ENCODE measurements at regions not wholly inside any gene's neighbourhood (a gene's known extent, or its start where the extent isn't known, plus 50 kb on each side); places are given as distances from the start of the nearest gene placed in this dataset.
"Not testable (repeated sequence)": the region's sequence is repeated elsewhere in the genome, so short reads cannot be mapped to it uniquely, and the experiment has no call there.

DNA sequence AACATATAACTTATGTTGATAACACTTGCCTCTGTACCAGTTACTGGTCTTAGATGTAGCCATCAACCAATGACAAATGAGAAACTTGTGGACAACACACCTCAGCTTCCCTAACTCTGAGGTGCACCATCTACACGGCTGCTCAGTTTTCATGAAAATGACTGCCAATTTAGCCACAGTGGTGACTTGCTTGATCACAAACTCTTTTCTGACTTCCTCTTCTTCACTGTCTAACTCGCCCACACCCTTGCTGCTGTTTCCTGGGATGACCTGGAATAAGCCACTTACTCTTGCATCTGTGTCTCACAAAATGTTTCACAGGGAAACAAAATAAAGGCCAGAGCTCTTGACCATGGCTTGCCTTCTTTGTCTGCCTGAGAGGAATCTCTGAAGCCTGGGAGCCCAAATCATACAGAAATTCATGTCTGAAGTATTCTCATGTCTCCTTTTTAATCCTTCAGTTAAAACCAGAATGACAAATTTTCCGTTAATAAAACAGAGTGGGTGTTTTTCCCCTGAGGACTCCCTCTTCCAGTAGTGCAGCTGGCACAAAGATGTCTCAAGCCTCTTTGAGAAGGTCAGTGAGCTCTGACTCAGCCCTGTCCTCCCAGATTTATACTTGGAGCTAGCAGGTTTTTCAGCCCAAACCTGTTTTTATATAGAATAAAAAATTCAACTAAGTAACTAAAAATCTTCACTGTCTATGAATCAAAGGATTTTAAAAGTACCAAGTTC is 126.5 kb upstream of the PAM start:
- no peaks in the 10 kb centered on the region for H3K36me3 ChIP-seq
- no peak overlapping the region for H3K27ac ChIP-seq
- ATAC-seq: no peak
- 70 to 74% methylated on average over 3 of the region's 3 CpGs for WGBS, 2 donors
- intact Hi-C loops (cut with DNase I): no loop called here
- DNase-seq: no peak
- no peaks in the 10 kb centered on the region for H3K27me3 ChIP-seq
- TF ChIP-seq, protein P1, sequence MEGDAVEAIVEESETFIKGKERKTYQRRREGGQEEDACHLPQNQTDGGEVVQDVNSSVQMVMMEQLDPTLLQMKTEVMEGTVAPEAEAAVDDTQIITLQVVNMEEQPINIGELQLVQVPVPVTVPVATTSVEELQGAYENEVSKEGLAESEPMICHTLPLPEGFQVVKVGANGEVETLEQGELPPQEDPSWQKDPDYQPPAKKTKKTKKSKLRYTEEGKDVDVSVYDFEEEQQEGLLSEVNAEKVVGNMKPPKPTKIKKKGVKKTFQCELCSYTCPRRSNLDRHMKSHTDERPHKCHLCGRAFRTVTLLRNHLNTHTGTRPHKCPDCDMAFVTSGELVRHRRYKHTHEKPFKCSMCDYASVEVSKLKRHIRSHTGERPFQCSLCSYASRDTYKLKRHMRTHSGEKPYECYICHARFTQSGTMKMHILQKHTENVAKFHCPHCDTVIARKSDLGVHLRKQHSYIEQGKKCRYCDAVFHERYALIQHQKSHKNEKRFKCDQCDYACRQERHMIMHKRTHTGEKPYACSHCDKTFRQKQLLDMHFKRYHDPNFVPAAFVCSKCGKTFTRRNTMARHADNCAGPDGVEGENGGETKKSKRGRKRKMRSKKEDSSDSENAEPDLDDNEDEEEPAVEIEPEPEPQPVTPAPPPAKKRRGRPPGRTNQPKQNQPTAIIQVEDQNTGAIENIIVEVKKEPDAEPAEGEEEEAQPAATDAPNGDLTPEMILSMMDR (IDR thresholded peaks at IDR 0.05): no peak
- no peaks in the 10 kb centered on the region for H3K9me3 ChIP-seq
- H3K4me1 ChIP-seq: no peaks in the 10 kb centered on the region
- H3K4me3 ChIP-seq: no peak overlapping the region
- no peak for FAIRE-seq

DNA sequence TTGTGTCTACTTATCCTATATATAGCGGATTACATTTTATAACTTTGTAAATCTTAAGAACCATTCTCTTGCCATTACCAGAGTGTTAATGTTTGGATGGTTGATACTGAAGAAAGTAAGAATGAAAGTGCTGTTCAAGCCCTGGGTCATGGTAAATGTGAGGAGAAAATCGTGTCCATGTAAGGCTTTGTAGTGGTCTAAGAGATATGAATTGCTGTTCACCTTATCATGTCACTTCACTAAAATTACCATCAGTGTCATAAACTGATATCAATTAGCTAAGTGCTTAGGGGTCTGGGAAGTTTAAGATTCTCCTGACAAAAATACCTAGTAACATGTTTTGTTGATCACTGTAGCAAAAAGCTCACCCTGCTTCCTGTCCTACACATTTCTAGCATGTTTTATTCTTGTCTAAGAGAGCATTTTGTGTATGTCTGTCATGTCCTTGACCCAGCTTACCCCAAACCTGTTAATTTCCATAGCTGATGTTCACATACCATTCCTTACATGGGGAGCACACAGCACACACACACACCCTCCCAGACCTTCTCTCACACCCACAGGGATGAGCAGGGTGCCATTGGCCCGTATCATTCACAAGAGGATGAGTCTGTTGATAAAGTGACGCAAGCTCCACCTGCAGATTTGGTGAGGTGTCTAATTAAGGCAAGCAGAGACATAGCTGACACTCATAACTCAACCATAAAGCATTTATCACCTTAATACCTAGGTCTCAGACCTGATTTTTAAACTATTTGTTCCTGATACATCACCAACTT is 125.1 kb upstream of the PAM start:
- ATAC-seq: no peak
- no peak overlapping the region for H3K27ac ChIP-seq
- H3K27me3 ChIP-seq: no peaks in the 10 kb centered on the region
- no peak for FAIRE-seq
- no peaks in the 10 kb centered on the region for H3K4me1 ChIP-seq
- H3K9me3 ChIP-seq: no peaks in the 10 kb centered on the region
- no peak for DNase-seq
- H3K36me3 ChIP-seq: no peaks in the 10 kb centered on the region
- 81 to 87% methylated on average over 4 of the region's 4 CpGs for WGBS, 2 donors
- intact Hi-C loops (cut with DNase I): no loop called here
- TF ChIP-seq, protein P1 (IDR thresholded peaks at IDR 0.05): no peak
- H3K4me3 ChIP-seq: no peak overlapping the region

DNA sequence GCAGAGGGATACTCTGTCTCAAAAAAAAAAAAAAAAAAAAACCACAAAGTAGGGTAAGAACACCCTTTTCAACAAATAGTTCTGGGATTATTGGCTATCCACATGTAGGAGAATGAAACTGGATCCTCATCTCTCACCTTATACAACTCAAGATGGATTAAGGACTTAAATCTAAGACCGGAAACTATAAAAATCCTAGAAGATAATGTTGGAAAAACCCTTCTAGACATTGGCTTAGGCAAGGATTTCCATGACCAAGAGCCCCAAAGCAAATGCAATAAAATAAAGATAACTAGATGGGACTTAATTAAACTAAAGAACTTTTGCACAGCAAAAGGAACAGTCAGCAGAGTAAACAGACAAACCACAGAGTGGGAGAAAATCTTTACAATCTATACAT is 119.7 kb upstream of the PAM start:
- H3K27me3 ChIP-seq; FAIRE-seq; DNase-seq; H3K36me3 ChIP-seq; ATAC-seq; intact Hi-C loops (cut with DNase I); H3K4me3 ChIP-seq; H3K4me1 ChIP-seq; H3K27ac ChIP-seq; H3K9me3 ChIP-seq: not testable (repeated sequence)
- 92% methylated on average over 1 of the region's 1 CpG for WGBS, 2 donors

DNA sequence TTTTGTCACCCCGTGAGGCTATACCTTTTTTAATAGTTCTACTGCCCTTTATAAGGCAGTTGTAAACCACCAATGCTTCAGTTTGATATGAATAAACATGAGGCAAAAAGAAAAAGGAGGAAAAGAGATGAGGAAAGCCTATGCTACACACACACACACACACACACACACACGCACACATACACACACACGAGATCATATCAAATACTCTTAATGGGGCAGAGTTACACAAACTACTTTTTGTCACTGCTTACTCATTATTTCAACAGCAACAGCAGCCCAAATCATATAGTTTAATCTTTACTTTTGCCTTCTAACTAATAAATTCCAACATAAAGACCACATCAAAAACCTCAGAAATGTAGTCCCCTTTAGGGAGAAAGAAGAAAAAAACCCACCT is 116.8 kb upstream of the PAM start:
- FAIRE-seq (no peak), ATAC-seq (no peak), DNase-seq (no peak)
- TF ChIP-seq, protein P1 (IDR thresholded peaks at IDR 0.05): no peak
- 64 to 66% methylated on average over 3 of the region's 3 CpGs for WGBS, 2 donors
- no peaks in the 10 kb centered on the region for H3K9me3 ChIP-seq
- no peaks in the 10 kb centered on the region for H3K36me3 ChIP-seq
- H3K4me1 ChIP-seq: no peaks in the 10 kb centered on the region
- H3K27ac ChIP-seq: no peak overlapping the region
- intact Hi-C loops (cut with DNase I): no loop called here
- H3K27me3 ChIP-seq: no peaks in the 10 kb centered on the region
- no peak overlapping the region for H3K4me3 ChIP-seq

DNA sequence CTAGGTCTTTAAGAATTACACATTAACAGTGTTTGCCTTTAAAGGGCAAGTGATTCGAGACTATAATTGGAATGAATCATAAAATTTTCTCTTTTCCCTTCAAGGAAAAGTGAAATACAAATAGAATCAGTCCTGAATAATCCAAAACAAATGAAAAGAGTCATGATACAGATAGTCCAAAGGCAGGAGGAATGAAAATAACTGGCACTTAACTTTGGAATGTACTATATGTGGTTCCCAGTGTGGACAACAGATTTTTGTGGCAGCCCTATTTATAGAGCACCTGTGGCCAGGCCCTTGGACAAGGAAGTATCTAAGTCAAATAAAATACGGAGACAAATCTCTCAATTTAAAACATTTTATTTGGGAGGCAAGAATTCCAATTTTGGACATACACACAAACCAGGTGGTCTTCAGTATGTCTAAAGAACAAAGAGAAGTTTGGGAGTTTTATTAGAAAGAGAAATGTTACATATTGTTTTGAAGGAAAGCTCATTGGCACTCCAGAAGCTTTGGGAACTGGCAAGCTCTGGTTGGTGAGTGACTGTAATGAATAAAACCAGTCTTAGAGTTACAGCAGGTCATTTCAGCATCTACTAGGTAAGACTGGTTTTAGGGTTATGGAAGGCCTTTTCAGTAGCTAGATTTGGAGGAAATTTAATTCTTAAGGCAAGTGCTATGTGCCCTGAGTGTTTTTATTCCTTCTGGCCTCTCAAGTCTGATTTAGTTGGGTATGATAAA is 116.0 kb upstream of the PAM start:
- ATAC-seq (no peak), FAIRE-seq (no peak), DNase-seq (no peak)
- Histone ChIP-seq H3K4me1 (no peaks in the 10 kb centered on the region), H3K27ac (no peak overlapping the region), H3K4me3 (no peak overlapping the region), H3K27me3 (no peaks in the 10 kb centered on the region), H3K36me3 (no peaks in the 10 kb centered on the region), H3K9me3 (no peaks in the 10 kb centered on the region)
- WGBS, 2 donors: 24 to 39% methylated on average over 2 of the region's 2 CpGs
- TF ChIP-seq, protein P1 (IDR thresholded peaks at IDR 0.05): no peak
- intact Hi-C loops (cut with DNase I): no loop called here

Data from pancreas (tissue), 10 donors.